H9 (cell line): ENCODE measurements at regions not wholly inside any gene's neighbourhood (a gene's known extent, or its start where the extent isn't known, plus 50 kb on each side); places are given as distances from the start of the nearest gene placed in this dataset.

Source experiments
- DNase-seq: peaks from one replicate; pipeline ENCODE4 v3.0.0-alpha.2; 2017
- H2AFZ ChIP-seq: one replicate; pipeline ENCODE4 v1.6.1; 2013; ENCODE audit warnings: mild to moderate bottlenecking, low read length, control low read depth, moderate library complexity
- H2AK5ac ChIP-seq: 2 replicates; pipeline ENCODE4 v1.6.1; 2013; ENCODE audit warnings: low read length, control low read depth, mixed read lengths; ENCODE audit not compliant: insufficient read length
- H2BK120ac ChIP-seq: one replicate; pipeline ENCODE4 v1.6.1; 2013; ENCODE audit warnings: low read depth, mild to moderate bottlenecking, low read length, control low read depth, inconsistent platforms; ENCODE audit not compliant: poor library complexity, severe bottlenecking
- H2BK12ac ChIP-seq: 2 replicates; pipeline ENCODE4 v1.6.1; 2013; ENCODE audit warnings: low read length, control low read depth, mixed read lengths, low read depth; ENCODE audit not compliant: insufficient read length
- H2BK15ac ChIP-seq: 2 replicates; pipeline ENCODE4 v1.6.1; 2013; ENCODE audit warnings: low read depth, low read length, control low read depth
- H2BK20ac ChIP-seq: one replicate; pipeline ENCODE4 v1.6.1; 2013; ENCODE audit warnings: low read depth, mild to moderate bottlenecking, low read length, control low read depth, inconsistent platforms; ENCODE audit not compliant: poor library complexity, severe bottlenecking
- H2BK5ac ChIP-seq: 2 replicates; pipeline ENCODE4 v1.6.1; 2013; ENCODE audit warnings: low read length, control low read depth, mixed read lengths; ENCODE audit not compliant: insufficient read length
- H3K14ac ChIP-seq: 2 replicates; pipeline ENCODE4 v1.6.1; 2013; ENCODE audit warnings: low read length, control low read depth; ENCODE audit not compliant: insufficient read depth
- H3K18ac ChIP-seq: 2 replicates; pipeline ENCODE4 v1.6.1; 2013; ENCODE audit warnings: low read depth, mild to moderate bottlenecking, mixed read lengths, low read length, control low read depth; ENCODE audit not compliant: insufficient read length
- H3K23ac ChIP-seq: 2 replicates; pipeline ENCODE4 v1.6.1; 2013; ENCODE audit warnings: low read length, control low read depth, mixed read lengths, low read depth; ENCODE audit not compliant: insufficient read length
- H3K23me2 ChIP-seq: 2 replicates; pipeline ENCODE4 v1.6.1; 2013; ENCODE audit warnings: low read depth, mild to moderate bottlenecking, mixed read lengths, low read length, control low read depth; ENCODE audit not compliant: insufficient read length, poor library complexity, severe bottlenecking
- H3K27ac ChIP-seq: 2 replicates; pipeline ENCODE4 v1.5.1; 2013; ENCODE audit warnings: low read length, control low read depth, mixed read lengths, low read depth; ENCODE audit not compliant: insufficient read length
- H3K27me3 ChIP-seq: 2 replicates; pipeline ENCODE4 v1.6.1; 2013; ENCODE audit warnings: low read length, control low read depth, inconsistent platforms; ENCODE audit not compliant: insufficient read depth
- H3K4ac ChIP-seq: 2 replicates; pipeline ENCODE4 v1.6.1; 2013; ENCODE audit warnings: low read depth, mild to moderate bottlenecking, control low read depth, inconsistent platforms, low read length, moderate library complexity
- H3K4me1 ChIP-seq: 2 replicates; pipeline ENCODE4 v1.6.1; 2013; ENCODE audit warnings: low read length, control low read depth, inconsistent platforms; ENCODE audit not compliant: insufficient read depth
- H3K4me2 ChIP-seq: 2 replicates; pipeline ENCODE4 v1.6.1; 2013; ENCODE audit warnings: low read length, control low read depth, mixed read lengths; ENCODE audit not compliant: insufficient read length, insufficient read depth
- H3K56ac ChIP-seq: 2 replicates; pipeline ENCODE4 v1.6.1; 2013; ENCODE audit warnings: low read depth, mild to moderate bottlenecking, mixed read lengths, low read length, control low read depth; ENCODE audit not compliant: insufficient read length
- H3K79me1 ChIP-seq: 2 replicates; pipeline ENCODE4 v1.6.1; 2013; ENCODE audit warnings: low read depth, mild to moderate bottlenecking, moderate library complexity, low read length, control low read depth, inconsistent platforms; ENCODE audit not compliant: insufficient read depth, poor library complexity, severe bottlenecking
- H3K79me2 ChIP-seq: 2 replicates; pipeline ENCODE4 v1.6.1; 2013; ENCODE audit warnings: low read length, control low read depth, inconsistent platforms; ENCODE audit not compliant: insufficient read depth
- H3K9ac ChIP-seq: 2 replicates; pipeline ENCODE4 v1.6.1; 2013; ENCODE audit warnings: low read length, control low read depth, mixed read lengths; ENCODE audit not compliant: insufficient read length; ENCODE audit errors: extremely low read depth
- H3K9me3 ChIP-seq: one replicate; pipeline ENCODE4 v1.6.1; 2013; ENCODE audit warnings: low read depth, low read length, inconsistent platforms; ENCODE audit not compliant: control insufficient read depth
- H3T11ph ChIP-seq: one replicate; pipeline ENCODE4 v1.6.1; 2013; ENCODE audit warnings: mild to moderate bottlenecking, low read length, control low read depth, inconsistent platforms
- H4K20me1 ChIP-seq: one replicate; pipeline ENCODE4 v1.6.1; 2013; ENCODE audit not compliant: control insufficient read depth, insufficient read length, insufficient read depth
- H4K5ac ChIP-seq: 2 replicates; pipeline ENCODE4 v1.6.1; 2013; ENCODE audit warnings: low read depth, mild to moderate bottlenecking, mixed read lengths, low read length, control low read depth; ENCODE audit not compliant: insufficient read length
- H4K8ac ChIP-seq: replicated peaks from 2 replicates; pipeline ENCODE4 v1.6.1; 2013; ENCODE audit warnings: low read length, control low read depth, mixed read lengths, low read depth; ENCODE audit not compliant: insufficient read length
- H4K91ac ChIP-seq: 2 replicates; pipeline ENCODE4 v1.6.1; 2013; ENCODE audit warnings: low read depth, mild to moderate bottlenecking, moderate library complexity, mixed read lengths, low read length, control low read depth; ENCODE audit not compliant: insufficient read length
- H3K27ac Mint-ChIP-seq, 3 experiments: 2 replicates in 2 of 3; 3 replicates in 1 of 3; pipeline ENCODE4 v1.8.0; 2020 to 2021; ENCODE audit warnings: mixed read lengths in 3 of 3, mild to moderate bottlenecking in 1 of 3, moderate library complexity in 1 of 3
- H3K27me3 Mint-ChIP-seq: 2 replicates; pipeline ENCODE4 v1.8.0; 2021; ENCODE audit warnings: low read depth, mild to moderate bottlenecking, moderate library complexity, mixed read lengths
- H3K36me3 Mint-ChIP-seq, 3 experiments: 2 replicates in 2 of 3; 3 replicates in 1 of 3; pipeline ENCODE4 v1.8.0; 2020 to 2021; ENCODE audit warnings: low read depth in 3 of 3, mixed read lengths in 3 of 3; ENCODE audit not compliant: insufficient read depth in 1 of 3
- H3K4me1 Mint-ChIP-seq, 2 experiments: 2 replicates each; pipeline ENCODE4 v1.8.0; 2020; ENCODE audit warnings: mixed read lengths in 2 of 2
- H3K4me3 Mint-ChIP-seq, 2 experiments: 2 replicates in 1 of 2; 3 replicates in 1 of 2; pipeline ENCODE4 v1.8.0; 2020 to 2021; ENCODE audit warnings: mild to moderate bottlenecking in 2 of 2, mixed read lengths in 2 of 2, moderate library complexity in 1 of 2
- H3K9me3 Mint-ChIP-seq, 2 experiments: 2 replicates in 1 of 2; 3 replicates in 1 of 2; pipeline ENCODE4 v1.8.0; 2020; ENCODE audit warnings: mild to moderate bottlenecking in 2 of 2, mixed read lengths in 2 of 2, moderate library complexity in 1 of 2
- CTCF ChIP-seq: fragments of 200-600 bp; sonication (generic); conservative IDR thresholded peaks from 3 replicates; pipeline ENCODE4 v1.8.0; 2021; ENCODE audit warnings: antibody characterized with exemption, mild to moderate bottlenecking
- WGBS: extraction: QIAGEN DNeasy Blood & Tissue Kit; methylation state at CpG from one replicate; pipeline ENCODE4 v1.1.7; 2013; ENCODE audit warnings: missing lambda C conversion rate, low lambda C conversion rate, mixed read lengths; ENCODE audit not compliant: insufficient read length; ENCODE audit errors: extremely low coverage; 5-methylcytosine and 5-hydroxymethylcytosine counted together

GRCh38 chr7:46838463-46838862 lies 743.4 kb downstream of the TNS3 start:
- Histone ChIP-seq H4K20me1 (no peaks in the 10 kb centered on the region), H3K4me1 (no peaks in the 10 kb centered on the region), H3K79me2 (no peaks in the 10 kb centered on the region), H3K23me2 (no peaks in the 10 kb centered on the region), H3K4me2 (no peak overlapping the region), H3K23ac (no peak overlapping the region), H3K9me3 (no peaks in the 10 kb centered on the region), H3K18ac (no peak overlapping the region), H3K27me3 (no peaks in the 10 kb centered on the region), H3K56ac (no peak overlapping the region), H2BK15ac (no peak overlapping the region), H2BK5ac (no peak overlapping the region), H2AFZ (no peak overlapping the region), H2BK20ac (no peak overlapping the region), H4K8ac (no peak overlapping the region), H4K91ac (no peak overlapping the region), H2BK12ac (no peak overlapping the region), H3T11ph (no peak overlapping the region), H3K14ac (no peak overlapping the region), H2AK5ac (no peak overlapping the region), H3K27ac (no peak overlapping the region), H3K9ac (no peak overlapping the region), H4K5ac (no peak overlapping the region), H3K79me1 (no peaks in the 10 kb centered on the region), H2BK120ac (no peak overlapping the region), H3K4ac (no peak overlapping the region)
- no peak for TF ChIP-seq CTCF
- DNase-seq, result no peak
- H3K27me3 Mint-ChIP-seq, result no peaks in the 10 kb centered on the region
- H3K4me3 Mint-ChIP-seq, result no peak overlapping the region
- H3K36me3 Mint-ChIP-seq, result no peaks in the 10 kb centered on the region
- WGBS, result no CpG with 5 or more reads among the region's 5 CpGs
- H3K4me1 Mint-ChIP-seq, result 0 out of 4 replicates have a peak, but pooled peaks cover 0 to 4% of the 10 kb centered on the region in 2 experiments
- no peaks in the 10 kb centered on the region; a peak in 1 of 5 replicates for H3K9me3 Mint-ChIP-seq
- no peak overlapping the region for H3K27ac Mint-ChIP-seq
